OCI-LY3 (cell line): ENCODE measurements at regions not wholly inside any gene's neighbourhood (a gene's known extent, or its start where the extent isn't known, plus 50 kb on each side); places are given as distances from the start of the nearest gene placed in this dataset.

Source experiments
- EZH2phosphoT487 ChIP-seq: fragments of 200-600 bp; shearing (Covaris generic); IDR thresholded peaks from 2 replicates; pipeline ENCODE4 v1.6.1; 2018; ENCODE audit warnings: antibody characterized with exemption, mixed run types, low read depth
- TF ChIP-seq, protein P1 (sequence below): fragments of 200-600, 300-600 bp; sonication (generic); IDR thresholded peaks from 2 replicates; pipeline ENCODE4 v1.5.1; 2014; ENCODE audit warnings: antibody characterized with exemption, low read length, low read depth

DNA sequence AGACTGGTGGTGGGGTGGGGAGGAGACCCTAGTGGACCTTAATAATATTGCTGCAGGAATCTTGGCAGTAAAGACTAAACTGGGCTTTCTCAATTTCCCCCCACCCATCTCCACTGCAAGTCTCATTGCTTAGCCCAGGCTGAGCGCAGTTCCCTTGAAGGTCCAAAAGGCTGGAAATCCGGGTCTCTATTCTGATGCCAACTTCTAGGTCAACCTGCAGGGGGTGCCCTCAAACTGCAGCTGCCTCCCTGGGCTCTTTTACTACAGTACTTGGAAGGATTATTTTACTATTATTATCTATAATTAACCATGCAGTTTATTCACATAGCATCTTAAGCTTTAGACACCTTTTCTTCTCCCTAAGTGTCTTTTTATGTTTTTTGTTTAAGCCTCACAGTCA lies 85.4 kb upstream of the WARS2 start:
- TF ChIP-seq, protein P1, sequence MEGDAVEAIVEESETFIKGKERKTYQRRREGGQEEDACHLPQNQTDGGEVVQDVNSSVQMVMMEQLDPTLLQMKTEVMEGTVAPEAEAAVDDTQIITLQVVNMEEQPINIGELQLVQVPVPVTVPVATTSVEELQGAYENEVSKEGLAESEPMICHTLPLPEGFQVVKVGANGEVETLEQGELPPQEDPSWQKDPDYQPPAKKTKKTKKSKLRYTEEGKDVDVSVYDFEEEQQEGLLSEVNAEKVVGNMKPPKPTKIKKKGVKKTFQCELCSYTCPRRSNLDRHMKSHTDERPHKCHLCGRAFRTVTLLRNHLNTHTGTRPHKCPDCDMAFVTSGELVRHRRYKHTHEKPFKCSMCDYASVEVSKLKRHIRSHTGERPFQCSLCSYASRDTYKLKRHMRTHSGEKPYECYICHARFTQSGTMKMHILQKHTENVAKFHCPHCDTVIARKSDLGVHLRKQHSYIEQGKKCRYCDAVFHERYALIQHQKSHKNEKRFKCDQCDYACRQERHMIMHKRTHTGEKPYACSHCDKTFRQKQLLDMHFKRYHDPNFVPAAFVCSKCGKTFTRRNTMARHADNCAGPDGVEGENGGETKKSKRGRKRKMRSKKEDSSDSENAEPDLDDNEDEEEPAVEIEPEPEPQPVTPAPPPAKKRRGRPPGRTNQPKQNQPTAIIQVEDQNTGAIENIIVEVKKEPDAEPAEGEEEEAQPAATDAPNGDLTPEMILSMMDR: no peak
- no peak for TF ChIP-seq EZH2phosphoT487
